Fibroblast of pulmonary artery (primary cell): ENCODE measurements at regions not wholly inside any gene's neighbourhood (a gene's known extent, or its start where the extent isn't known, plus 50 kb on each side); places are given as distances from the start of the nearest gene placed in this dataset.

Source experiments
- DNase-seq: peaks from one replicate; pipeline ENCODE4 v3.0.0-alpha.2; 2010; ENCODE audit warnings: low read depth
- H3K4me3 ChIP-seq: replicated peaks from 2 replicates; pipeline ENCODE4 v1.5.1; 2011; ENCODE audit warnings: low read depth, mild to moderate bottlenecking, control low read depth, low read length, moderate library complexity
- TF ChIP-seq, protein P1 (sequence below): IDR thresholded peaks from 2 replicates; pipeline ENCODE4 v1.5.1; 2011; ENCODE audit warnings: mild to moderate bottlenecking, control low read depth, low read length, inconsistent platforms; ENCODE audit errors: missing control alignments

DNA sequence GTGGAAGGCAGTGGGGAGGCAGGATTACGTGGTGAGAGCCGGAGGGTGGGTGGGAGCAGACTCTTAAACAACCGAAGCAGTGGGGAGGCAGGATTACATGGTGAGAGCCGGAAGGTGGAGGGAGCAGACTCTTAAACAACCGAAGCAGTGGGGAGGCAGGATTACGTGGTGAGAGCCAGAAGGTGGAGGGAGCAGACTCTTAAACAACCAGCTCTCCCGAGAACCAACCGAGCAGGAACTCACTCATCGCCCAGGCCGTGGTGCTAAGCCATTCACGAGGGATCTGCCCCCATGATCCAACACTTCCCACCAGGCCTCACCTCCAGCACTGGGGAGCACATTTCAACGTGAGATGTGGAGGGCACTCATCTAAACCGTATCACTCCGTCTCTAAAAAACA lies 87.7 kb downstream of the RTP5 start:
- DNase-seq: no peak
- TF ChIP-seq, protein P1, sequence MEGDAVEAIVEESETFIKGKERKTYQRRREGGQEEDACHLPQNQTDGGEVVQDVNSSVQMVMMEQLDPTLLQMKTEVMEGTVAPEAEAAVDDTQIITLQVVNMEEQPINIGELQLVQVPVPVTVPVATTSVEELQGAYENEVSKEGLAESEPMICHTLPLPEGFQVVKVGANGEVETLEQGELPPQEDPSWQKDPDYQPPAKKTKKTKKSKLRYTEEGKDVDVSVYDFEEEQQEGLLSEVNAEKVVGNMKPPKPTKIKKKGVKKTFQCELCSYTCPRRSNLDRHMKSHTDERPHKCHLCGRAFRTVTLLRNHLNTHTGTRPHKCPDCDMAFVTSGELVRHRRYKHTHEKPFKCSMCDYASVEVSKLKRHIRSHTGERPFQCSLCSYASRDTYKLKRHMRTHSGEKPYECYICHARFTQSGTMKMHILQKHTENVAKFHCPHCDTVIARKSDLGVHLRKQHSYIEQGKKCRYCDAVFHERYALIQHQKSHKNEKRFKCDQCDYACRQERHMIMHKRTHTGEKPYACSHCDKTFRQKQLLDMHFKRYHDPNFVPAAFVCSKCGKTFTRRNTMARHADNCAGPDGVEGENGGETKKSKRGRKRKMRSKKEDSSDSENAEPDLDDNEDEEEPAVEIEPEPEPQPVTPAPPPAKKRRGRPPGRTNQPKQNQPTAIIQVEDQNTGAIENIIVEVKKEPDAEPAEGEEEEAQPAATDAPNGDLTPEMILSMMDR: no peak
- no peak overlapping the region for H3K4me3 ChIP-seq

DNA sequence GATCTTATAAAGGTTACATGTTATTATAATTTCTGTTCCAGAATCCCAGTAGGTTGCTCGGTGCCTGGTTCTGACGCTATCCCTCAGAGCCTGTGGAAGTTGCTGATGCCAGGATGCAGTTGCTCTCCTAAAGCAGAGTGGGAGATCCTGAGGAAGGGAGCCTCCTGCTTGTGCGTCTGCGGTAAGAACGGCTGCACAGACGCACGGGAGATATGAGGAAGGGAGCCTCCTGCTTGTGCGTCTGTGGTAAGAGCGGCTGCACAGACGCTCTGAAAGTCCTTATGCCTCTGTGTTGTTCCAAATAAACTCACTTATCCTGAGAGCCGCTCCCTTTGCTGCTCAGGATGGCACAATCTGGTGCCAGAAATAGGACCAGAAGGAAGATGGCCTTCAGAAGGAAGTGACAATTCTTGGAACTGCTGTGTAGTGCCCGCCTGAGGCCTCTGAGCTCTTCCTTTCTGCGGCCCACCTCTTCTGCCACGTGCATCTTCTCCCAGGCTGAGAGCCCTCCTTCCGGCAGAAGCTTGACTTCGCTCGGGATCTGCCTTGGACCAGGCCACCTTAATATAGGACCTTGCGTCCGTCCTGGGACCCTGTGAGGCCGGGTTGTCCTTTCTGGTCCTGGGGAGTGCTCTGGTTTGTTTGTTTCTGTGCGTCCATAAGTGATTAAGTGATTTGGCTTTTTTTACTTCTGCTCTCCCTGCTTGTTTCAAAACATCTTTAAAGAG lies 89.5 kb downstream of the RTP5 start:
- TF ChIP-seq, protein P1: no peak
- no peak overlapping the region for H3K4me3 ChIP-seq
- no peak for DNase-seq

DNA sequence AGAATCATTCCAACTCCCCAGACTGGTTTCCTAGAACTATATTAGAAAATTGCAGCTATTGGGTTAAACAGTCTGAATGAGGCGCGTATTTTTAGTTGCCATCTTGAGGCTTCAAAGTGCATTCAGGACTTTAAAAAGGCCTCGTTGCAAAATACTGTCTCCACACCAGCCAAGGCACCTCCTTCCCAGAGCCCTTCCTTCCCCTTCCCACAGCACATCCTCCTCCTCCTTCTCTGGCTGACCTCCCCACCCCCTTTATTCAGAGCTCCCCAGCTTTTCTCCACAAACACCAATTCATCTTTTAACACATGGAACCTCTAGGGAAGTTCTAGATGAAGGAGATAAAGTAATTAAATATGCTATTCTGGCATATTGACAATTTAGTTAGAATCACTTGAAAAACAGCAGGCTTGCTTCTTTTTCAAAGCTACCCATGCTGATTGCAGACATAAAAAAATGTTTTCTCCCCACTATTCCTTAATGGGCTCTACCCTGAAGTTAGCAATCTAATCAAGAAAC lies 90.3 kb downstream of the RTP5 start:
- H3K4me3 ChIP-seq: no peak overlapping the region
- no peak for DNase-seq
- TF ChIP-seq, protein P1: no peak

DNA sequence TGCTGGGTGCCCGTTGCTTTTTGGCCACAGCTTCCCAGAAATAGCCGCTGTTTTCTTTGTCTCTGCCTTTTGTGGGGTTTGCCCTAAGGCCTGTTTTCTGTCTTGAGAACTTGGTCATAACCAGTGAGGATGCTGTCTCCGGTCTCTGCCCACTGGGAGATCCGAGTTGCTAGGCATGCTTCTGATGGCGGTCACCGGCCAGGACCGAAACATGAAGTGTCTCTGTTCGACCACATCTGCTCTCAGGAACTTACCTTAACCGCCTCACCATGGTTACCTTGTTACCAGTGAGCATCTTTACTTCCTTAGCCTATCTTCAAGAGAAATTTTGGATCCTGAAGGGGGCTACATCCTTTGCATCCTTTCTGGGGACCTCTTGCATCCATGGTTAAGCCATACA lies 91.9 kb downstream of the RTP5 start:
- TF ChIP-seq, protein P1: no peak
- DNase-seq: no peak
- no peak overlapping the region for H3K4me3 ChIP-seq

DNA sequence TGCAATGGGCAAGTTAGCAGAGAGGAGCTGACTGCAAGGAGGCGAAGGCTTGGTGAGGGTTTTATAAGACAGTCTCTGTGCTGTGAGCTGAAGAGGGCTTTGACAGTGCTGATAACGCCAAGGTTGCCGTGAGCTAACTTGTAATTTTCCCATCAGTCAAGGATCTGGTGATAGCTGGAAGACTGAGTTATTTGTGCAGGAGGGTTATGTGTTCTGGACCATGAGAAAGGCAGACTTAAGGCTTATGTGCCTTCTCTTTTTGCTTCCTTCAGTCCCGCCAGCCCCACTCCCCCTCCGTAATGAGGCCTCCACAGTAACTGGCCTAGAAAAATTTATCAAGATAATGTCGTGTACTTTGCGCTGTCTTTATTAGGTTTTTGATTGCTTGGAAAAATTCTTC lies 94.6 kb downstream of the RTP5 start:
- TF ChIP-seq, protein P1: no peak
- no peak for DNase-seq
- H3K4me3 ChIP-seq: no peak overlapping the region

DNA sequence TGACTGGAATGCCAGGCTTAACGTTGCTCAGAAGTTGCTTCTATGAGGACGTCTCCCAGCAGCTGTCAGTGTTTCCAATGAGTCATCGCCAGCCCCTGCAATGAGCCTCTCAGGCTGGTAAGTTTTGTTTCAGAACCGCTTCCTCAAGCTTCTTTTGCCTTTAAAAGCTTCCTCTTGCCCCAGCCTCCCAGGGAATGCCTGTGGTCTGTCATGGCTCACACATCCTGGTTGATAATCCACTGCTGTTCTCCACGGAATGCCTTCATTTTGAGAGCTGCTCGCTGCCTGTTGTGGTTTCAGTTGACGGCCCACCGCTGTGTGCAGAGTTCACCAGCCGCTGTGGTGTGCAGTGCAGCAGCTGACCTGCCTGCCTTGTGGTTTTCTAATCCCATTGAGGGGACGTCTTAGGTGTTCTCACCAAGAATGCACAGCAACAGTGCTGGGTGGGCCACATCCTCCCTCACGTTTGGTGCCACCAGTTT lies 96.4 kb downstream of the RTP5 start:
- DNase-seq: peak; percentile 92
- TF ChIP-seq, protein P1: no peak
- H3K4me3 ChIP-seq: peak overlapping the region; percentile 41
